Effector memory CD4-positive, alpha-beta T cell (primary cell): ENCODE measurements at regions not wholly inside any gene's neighbourhood (a gene's known extent, or its start where the extent isn't known, plus 50 kb on each side); places are given as distances from the start of the nearest gene placed in this dataset.
A peak's percentile ranks its signal among the peaks of the same experiment; 100 is the strongest.

Experiments used
- DNase-seq, 3 donors: peaks; one replicate each; pipeline ENCODE4 v3.0.0-alpha.2; 2020
- H3K27ac ChIP-seq: 2 replicates; pipeline ENCODE4 v1.7.0; 2013; ENCODE audit warnings: mild to moderate bottlenecking, low read length, moderate library complexity; ENCODE audit not compliant: insufficient read depth, poor library complexity, severe bottlenecking
- H3K27me3 ChIP-seq: replicated peaks from 2 replicates; pipeline ENCODE4 v1.7.0; 2013; ENCODE audit warnings: mild to moderate bottlenecking, low read length; ENCODE audit not compliant: insufficient read depth, control insufficient read depth, poor library complexity, severe bottlenecking
- H3K36me3 ChIP-seq: 2 replicates; pipeline ENCODE4 v1.7.0; 2013; ENCODE audit warnings: mild to moderate bottlenecking, low read length, moderate library complexity; ENCODE audit not compliant: control insufficient read depth, insufficient read depth
- H3K4me1 ChIP-seq: 2 replicates; pipeline ENCODE4 v1.7.0; 2013; ENCODE audit warnings: low read length, mild to moderate bottlenecking; ENCODE audit not compliant: control insufficient read depth, insufficient read depth, poor library complexity, severe bottlenecking
- H3K4me3 ChIP-seq: 2 replicates; pipeline ENCODE4 v1.7.0; 2013; ENCODE audit warnings: low read length, low read depth, mild to moderate bottlenecking; ENCODE audit not compliant: insufficient read depth, poor library complexity, severe bottlenecking
- H3K9me3 ChIP-seq: 2 replicates; pipeline ENCODE4 v1.7.0; 2013; ENCODE audit warnings: mild to moderate bottlenecking, low read length, moderate library complexity; ENCODE audit not compliant: control insufficient read depth

DNA sequence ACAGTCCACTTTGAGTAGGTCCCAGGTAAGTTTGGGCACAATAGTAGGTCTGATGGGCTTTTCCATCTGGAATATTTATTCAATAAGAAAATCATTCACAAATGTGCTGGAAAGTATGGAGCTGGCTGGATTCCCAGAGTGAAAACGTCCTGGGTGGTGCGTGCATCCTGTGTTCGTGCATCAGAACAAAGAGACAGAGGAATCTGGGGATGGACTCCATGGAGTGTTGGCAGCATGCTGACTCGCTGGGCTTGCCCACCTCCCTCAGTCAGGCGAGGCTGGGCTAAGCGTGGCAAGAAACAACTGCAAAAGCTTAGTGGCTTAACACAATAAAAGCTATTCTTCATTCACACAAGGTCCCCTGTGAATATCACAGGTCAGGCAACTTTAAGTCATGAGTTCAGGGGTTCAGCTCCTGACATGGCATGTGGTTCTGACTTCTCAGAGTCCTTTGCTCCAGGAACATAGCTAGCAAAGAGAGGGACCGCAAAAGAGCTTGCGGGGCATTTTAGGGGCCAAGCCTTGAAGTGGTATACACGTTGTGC, 151.6 kb upstream of the ZNF644 start:
- no peak for DNase-seq

GRCh38 chr1:91172541-91172940, 150.7 kb upstream of the ZNF644 start:
- H3K4me3 ChIP-seq = no peak overlapping the region
- no peaks in the 10 kb centered on the region for H3K4me1 ChIP-seq
- no peaks in the 10 kb centered on the region for H3K27me3 ChIP-seq
- H3K27ac ChIP-seq = no peak overlapping the region
- H3K9me3 ChIP-seq = no peaks in the 10 kb centered on the region
- DNase-seq = no peak
- H3K36me3 ChIP-seq = no peaks in the 10 kb centered on the region

More for the DNA sequence above, 151.6 kb upstream of the ZNF644 start:
- Histone ChIP-seq H3K9me3 (no peaks in the 10 kb centered on the region), H3K4me3 (no peak overlapping the region), H3K4me1 (no peaks in the 10 kb centered on the region), H3K36me3 (no peaks in the 10 kb centered on the region), H3K27me3 (no peaks in the 10 kb centered on the region), H3K27ac (no peak overlapping the region)

GRCh38 chr1:91171898-91172297, 150.1 kb upstream of the ZNF644 start:
- DNase-seq = no peak
- H3K36me3 ChIP-seq = no peaks in the 10 kb centered on the region
- H3K4me3 ChIP-seq = no peak overlapping the region
- H3K4me1 ChIP-seq = no peaks in the 10 kb centered on the region
- H3K9me3 ChIP-seq = no peaks in the 10 kb centered on the region
- no peak overlapping the region for H3K27ac ChIP-seq
- no peaks in the 10 kb centered on the region for H3K27me3 ChIP-seq

- H3K4me3 ChIP-seq = no peak overlapping the region
- no peak for DNase-seq
- no peaks in the 10 kb centered on the region for H3K27me3 ChIP-seq
- H3K36me3 ChIP-seq = no peaks in the 10 kb centered on the region
- H3K27ac ChIP-seq = no peak overlapping the region
- H3K4me1 ChIP-seq = no peaks in the 10 kb centered on the region
- H3K9me3 ChIP-seq = no peaks in the 10 kb centered on the region
Observed at GRCh38 chr1:91170571-91170970, 148.7 kb upstream of the ZNF644 start.

- H3K4me1 ChIP-seq = no peaks in the 10 kb centered on the region
- H3K27me3 ChIP-seq = no peaks in the 10 kb centered on the region
- no peak overlapping the region for H3K27ac ChIP-seq
- DNase-seq = no peak
- no peaks in the 10 kb centered on the region for H3K36me3 ChIP-seq
- H3K9me3 ChIP-seq = no peaks in the 10 kb centered on the region
- H3K4me3 ChIP-seq = no peak overlapping the region
Observed at GRCh38 chr1:91166106-91166712, 144.4 kb upstream of the ZNF644 start.

DNA sequence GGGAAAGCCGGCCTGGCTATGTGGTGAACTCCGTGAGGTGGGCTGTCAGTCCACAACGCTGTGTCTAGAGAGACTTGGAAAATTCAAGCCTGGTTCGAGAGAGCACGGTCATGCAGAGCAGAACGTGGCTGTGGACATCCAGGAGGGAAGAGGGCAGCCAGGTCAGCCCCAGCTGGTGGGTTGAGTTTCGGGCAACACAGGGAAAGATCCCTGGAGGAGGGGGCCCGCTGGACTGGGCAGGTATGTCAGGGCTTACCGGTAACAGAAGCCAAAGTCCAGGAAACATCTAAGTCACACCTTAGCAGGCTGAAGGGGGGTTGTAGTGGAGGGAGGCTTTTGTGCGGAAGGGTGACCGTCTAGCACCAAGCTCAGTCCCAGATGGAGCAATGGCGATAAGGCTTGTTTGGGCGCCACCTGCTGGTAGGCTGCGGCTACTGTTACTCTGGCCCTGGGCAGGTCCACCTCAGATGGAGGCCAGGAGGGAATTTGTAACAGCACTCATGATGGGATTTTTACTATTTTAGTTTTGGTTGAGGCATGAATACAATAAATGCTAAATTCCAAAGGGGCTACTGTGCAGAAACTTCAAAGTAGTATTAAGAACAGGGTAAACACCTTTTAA, 143.3 kb upstream of the ZNF644 start:
- no peak overlapping the region for H3K4me3 ChIP-seq
- no peaks in the 10 kb centered on the region for H3K9me3 ChIP-seq
- no peaks in the 10 kb centered on the region for H3K27me3 ChIP-seq
- no peaks in the 10 kb centered on the region for H3K36me3 ChIP-seq
- no peak overlapping the region for H3K27ac ChIP-seq
- H3K4me1 ChIP-seq = no peaks in the 10 kb centered on the region
- peak; percentile 6 to 46 (median 13) for DNase-seq

GRCh38 chr1:91162613-91163012, 140.8 kb upstream of the ZNF644 start:
- no peaks in the 10 kb centered on the region for H3K36me3 ChIP-seq
- no peaks in the 10 kb centered on the region for H3K27me3 ChIP-seq
- no peak overlapping the region for H3K27ac ChIP-seq
- DNase-seq = no peak
- H3K4me3 ChIP-seq = no peak overlapping the region
- no peaks in the 10 kb centered on the region for H3K4me1 ChIP-seq
- H3K9me3 ChIP-seq = no peaks in the 10 kb centered on the region

GRCh38 chr1:91161749-91162148, 139.9 kb upstream of the ZNF644 start:
- Histone ChIP-seq H3K36me3 (no peaks in the 10 kb centered on the region), H3K4me3 (no peak overlapping the region), H3K9me3 (no peaks in the 10 kb centered on the region), H3K4me1 (no peaks in the 10 kb centered on the region), H3K27me3 (no peaks in the 10 kb centered on the region), H3K27ac (no peak overlapping the region)
- DNase-seq = no peak

DNA sequence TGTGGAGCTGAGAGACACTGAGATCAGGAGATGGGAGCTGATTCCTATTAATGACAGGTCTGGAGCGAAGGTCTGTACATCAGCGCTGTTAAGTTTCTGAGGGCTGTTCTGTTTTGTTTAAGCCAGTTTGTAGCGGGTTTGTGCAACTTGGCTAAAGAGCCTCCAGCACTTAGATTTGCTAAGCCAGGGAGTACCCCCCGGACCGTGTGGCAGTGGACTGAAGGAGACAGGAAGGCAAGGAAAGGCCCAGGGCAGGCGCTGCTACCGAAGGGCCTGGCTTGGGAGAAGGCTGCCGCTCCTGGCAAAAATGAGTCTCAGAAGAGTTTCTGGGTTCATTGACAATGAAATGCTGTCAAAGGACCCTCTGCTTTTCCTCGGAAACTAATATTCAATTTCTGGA, 139.3 kb upstream of the ZNF644 start:
- H3K9me3 ChIP-seq = no peaks in the 10 kb centered on the region
- H3K4me3 ChIP-seq = no peak overlapping the region
- H3K27ac ChIP-seq = no peak overlapping the region
- H3K27me3 ChIP-seq = no peaks in the 10 kb centered on the region
- no peaks in the 10 kb centered on the region for H3K36me3 ChIP-seq
- DNase-seq = no peak
- H3K4me1 ChIP-seq = no peaks in the 10 kb centered on the region

- DNase-seq = no peak
- Histone ChIP-seq H3K4me3 (no peak overlapping the region), H3K4me1 (no peaks in the 10 kb centered on the region), H3K27me3 (no peaks in the 10 kb centered on the region), H3K9me3 (no peaks in the 10 kb centered on the region), H3K36me3 (no peaks in the 10 kb centered on the region), H3K27ac (no peak overlapping the region)
Observed at GRCh38 chr1:91160363-91161075, 138.7 kb upstream of the ZNF644 start.
